ENCODE measurements at regions not wholly inside any gene's neighbourhood (a gene's known extent, or its start where the extent isn't known, plus 50 kb on each side); places are given as distances from the start of the nearest gene placed in this dataset.

DNA sequence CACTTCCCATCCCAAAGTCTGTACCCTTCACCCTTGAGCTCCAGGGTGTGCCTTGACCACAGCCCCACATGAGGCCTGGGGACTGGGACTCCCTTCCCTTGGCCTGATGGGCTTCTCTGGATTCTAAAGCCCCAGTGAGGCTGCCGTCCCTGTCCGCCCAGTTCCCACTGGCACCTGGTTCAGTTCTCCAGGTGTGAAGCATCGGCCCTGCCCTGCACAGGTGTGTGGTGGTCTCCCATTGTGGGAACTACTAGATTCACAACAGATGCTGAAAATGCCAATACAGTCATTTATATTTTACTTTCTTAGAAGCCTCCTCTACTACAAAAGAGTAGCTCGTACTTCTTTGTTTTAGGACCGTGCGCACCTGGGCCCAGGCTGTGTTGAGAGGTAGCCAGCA, 72.8 kb downstream of the TTLL2 start (continued):
- no peak for TF ChIP-seq SIRT6 (IDR thresholded peaks at IDR 0.05; ENCODE audit: low read depth, low read length)

GRCh38 chr6:167398214-167399050, 73.5 kb downstream of the TTLL2 start:
- DNase-seq (ENCODE audit: extremely low read depth in 1 of 4, low spot score in 3 of 4), result no peak
- Histone ChIP-seq H3K36me3 (ENCODE audit: control insufficient read depth, insufficient read depth, low read length) (no peaks in the 10 kb centered on the region), H3K9me1 (ENCODE audit: control insufficient read depth, insufficient read depth, low read length) (peaks cover 3% of the 10 kb centered on the region), H2AFZ (ENCODE audit: low read depth, low read length) (no peak overlapping the region), H3K4me3 (no peak overlapping the region), H3K27me3 (ENCODE audit: control insufficient read depth in 2 of 2, insufficient read depth in 2 of 2, low read length in 2 of 2) (peaks cover 65 to 87% of the 10 kb centered on the region in 2 experiments), H3K9ac (ENCODE audit: insufficient read depth in 1 of 2, low read depth in 2 of 2, low read length in 2 of 2) (no peak overlapping the region), H3K4me2 (ENCODE audit: insufficient read depth, low read length) (no peak overlapping the region), H3K79me2 (ENCODE audit: control insufficient read depth, insufficient read depth, low read length) (no peaks in the 10 kb centered on the region), H3K4me1 (replicated peaks in 1 of 2; ENCODE audit: control insufficient read depth in 2 of 2, insufficient read depth in 2 of 2, low read length in 2 of 2) (no peaks in the 10 kb centered on the region), H3K27ac (ENCODE audit: extremely low read depth, low read depth, low read length) (no peak overlapping the region), H3K9me3 (replicated peaks; ENCODE audit: control insufficient read depth, insufficient read depth, low read depth, low read length) (no peaks in the 10 kb centered on the region), H4K20me1 (replicated peaks; ENCODE audit: control insufficient read depth, insufficient read depth, low read length) (peaks cover 9% of the 10 kb centered on the region; the same call in 1 of the 2 replicates)
- BruUV-seq (replicated peaks), result no TSS peak
- no peak for ATAC-seq
- intact Hi-C loops (cut with micrococcal nuclease) (no loop called here), in situ Hi-C loops (cut with MboI) (no loop called here)
- ChIA-PET POLR2A (interaction anchor here (0.6 to 1.0 kb wide), 3 partner anchors 10 to 732 kb away, joined by 3 to 5 read pairs (median 3); no protein-coding TSS in a partner anchor), CTCF (ENCODE audit: low intra/inter-chr PET ratio) (no interaction called here)
- TF ChIP-seq ZNF347 (CRISPR knock-in tag; IDR thresholded peaks at IDR 0.05; ENCODE audit: low read depth), result no peak
- no peak for TF ChIP-seq JUN (IDR thresholded peaks at IDR 0.05; ENCODE audit: borderline replicate concordance, low read depth, low read length)
- no peak for TF ChIP-seq JUN (CRISPR knock-in tag; IDR thresholded peaks at IDR 0.05; ENCODE audit: borderline replicate concordance)
- TF ChIP-seq ZNF408 (CRISPR knock-in tag; IDR thresholded peaks at IDR 0.05; ENCODE audit: low read depth), result no peak
- no peak for TF ChIP-seq LARP7 (IDR thresholded peaks at IDR 0.05)
- TF ChIP-seq RB1 (IDR thresholded peaks at IDR 0.05; ENCODE audit: low read depth), result no peak
- TF ChIP-seq, protein P1, sequence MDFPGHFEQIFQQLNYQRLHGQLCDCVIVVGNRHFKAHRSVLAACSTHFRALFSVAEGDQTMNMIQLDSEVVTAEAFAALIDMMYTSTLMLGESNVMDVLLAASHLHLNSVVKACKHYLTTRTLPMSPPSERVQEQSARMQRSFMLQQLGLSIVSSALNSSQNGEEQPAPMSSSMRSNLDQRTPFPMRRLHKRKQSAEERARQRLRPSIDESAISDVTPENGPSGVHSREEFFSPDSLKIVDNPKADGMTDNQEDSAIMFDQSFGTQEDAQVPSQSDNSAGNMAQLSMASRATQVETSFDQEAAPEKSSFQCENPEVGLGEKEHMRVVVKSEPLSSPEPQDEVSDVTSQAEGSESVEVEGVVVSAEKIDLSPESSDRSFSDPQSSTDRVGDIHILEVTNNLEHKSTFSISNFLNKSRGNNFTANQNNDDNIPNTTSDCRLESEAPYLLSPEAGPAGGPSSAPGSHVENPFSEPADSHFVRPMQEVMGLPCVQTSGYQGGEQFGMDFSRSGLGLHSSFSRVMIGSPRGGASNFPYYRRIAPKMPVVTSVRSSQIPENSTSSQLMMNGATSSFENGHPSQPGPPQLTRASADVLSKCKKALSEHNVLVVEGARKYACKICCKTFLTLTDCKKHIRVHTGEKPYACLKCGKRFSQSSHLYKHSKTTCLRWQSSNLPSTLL (IDR thresholded peaks at IDR 0.05), result no peak
- no peak for TF ChIP-seq SIX5 (IDR thresholded peaks at IDR 0.05; ENCODE audit: borderline replicate concordance in 1 of 2, insufficient read depth in 1 of 2, low read depth in 1 of 2, low read length in 2 of 2)
- WGBS (ENCODE audit: insufficient coverage, low coverage, missing lambda C conversion rate), result 1% methylated on average over 14 of the region's 14 CpGs
- no peak for FAIRE-seq
